ENCODE measurements at regions not wholly inside any gene's neighbourhood (a gene's known extent, or its start where the extent isn't known, plus 50 kb on each side); places are given as distances from the start of the nearest gene placed in this dataset.

DNA sequence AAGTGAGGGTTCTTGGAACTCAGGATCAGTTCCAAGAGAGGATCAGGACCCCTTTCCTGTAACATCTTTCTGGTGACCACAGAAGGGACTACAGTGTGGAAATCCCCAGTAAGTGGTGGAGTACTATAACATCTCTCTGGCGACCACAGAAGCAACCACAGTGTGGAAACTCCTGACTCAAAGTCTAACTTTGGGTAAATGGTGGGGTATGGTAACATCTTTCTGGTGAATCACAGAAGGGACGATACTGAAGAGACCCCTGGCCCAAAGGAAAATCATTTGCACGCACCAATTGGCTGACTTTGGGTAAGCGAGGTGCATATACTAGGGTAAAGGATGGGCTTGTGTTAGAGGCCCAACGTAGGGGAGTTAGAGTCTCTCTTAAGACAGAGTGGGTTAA, 56.3 kb upstream of the GULP1 start:
- Histone ChIP-seq H3K9me3 (ENCODE audit: low read length) (no peaks in the 10 kb centered on the region), H3K36me3 (ENCODE audit: insufficient read depth, low read length) (no peaks in the 10 kb centered on the region), H3K4me3 (ENCODE audit: low read depth, low read length, poor library complexity, severe bottlenecking) (no peak overlapping the region), H3K9me2 (ENCODE audit: insufficient read depth, low read length) (no peaks in the 10 kb centered on the region), H3K27ac (ENCODE audit: low read depth, low read length, poor library complexity, severe bottlenecking) (no peak overlapping the region), H3K4me2 (ENCODE audit: low read length) (no peak overlapping the region), H3K4me1 (ENCODE audit: insufficient read depth, low read length, poor library complexity, severe bottlenecking) (no peaks in the 10 kb centered on the region), H4K20me1 (ENCODE audit: insufficient read depth, low read length) (no peaks in the 10 kb centered on the region), H2AFZ (ENCODE audit: low read length) (no peak overlapping the region), H3K79me2 (ENCODE audit: insufficient read depth, low read depth, low read length) (no peaks in the 10 kb centered on the region)
- ChIA-PET POLR2A (no interaction called here), CTCF (ENCODE audit: unreplicated experiment) (no interaction called here)
- no TSS peak for BruUV-seq (replicated peaks)
- no peak for DNase-seq (ENCODE audit: low spot score)
- intact Hi-C loops (cut with micrococcal nuclease; ENCODE audit: unreplicated experiment) = no loop called here
- TF ChIP-seq, protein P1, sequence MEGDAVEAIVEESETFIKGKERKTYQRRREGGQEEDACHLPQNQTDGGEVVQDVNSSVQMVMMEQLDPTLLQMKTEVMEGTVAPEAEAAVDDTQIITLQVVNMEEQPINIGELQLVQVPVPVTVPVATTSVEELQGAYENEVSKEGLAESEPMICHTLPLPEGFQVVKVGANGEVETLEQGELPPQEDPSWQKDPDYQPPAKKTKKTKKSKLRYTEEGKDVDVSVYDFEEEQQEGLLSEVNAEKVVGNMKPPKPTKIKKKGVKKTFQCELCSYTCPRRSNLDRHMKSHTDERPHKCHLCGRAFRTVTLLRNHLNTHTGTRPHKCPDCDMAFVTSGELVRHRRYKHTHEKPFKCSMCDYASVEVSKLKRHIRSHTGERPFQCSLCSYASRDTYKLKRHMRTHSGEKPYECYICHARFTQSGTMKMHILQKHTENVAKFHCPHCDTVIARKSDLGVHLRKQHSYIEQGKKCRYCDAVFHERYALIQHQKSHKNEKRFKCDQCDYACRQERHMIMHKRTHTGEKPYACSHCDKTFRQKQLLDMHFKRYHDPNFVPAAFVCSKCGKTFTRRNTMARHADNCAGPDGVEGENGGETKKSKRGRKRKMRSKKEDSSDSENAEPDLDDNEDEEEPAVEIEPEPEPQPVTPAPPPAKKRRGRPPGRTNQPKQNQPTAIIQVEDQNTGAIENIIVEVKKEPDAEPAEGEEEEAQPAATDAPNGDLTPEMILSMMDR (conservative IDR thresholded peaks at IDR 0.05; ENCODE audit: low read length) = no peak
- no peak for TF ChIP-seq EZH2phosphoT487 (IDR thresholded peaks at IDR 0.05; ENCODE audit: borderline replicate concordance, low read depth, low read length)

DNA sequence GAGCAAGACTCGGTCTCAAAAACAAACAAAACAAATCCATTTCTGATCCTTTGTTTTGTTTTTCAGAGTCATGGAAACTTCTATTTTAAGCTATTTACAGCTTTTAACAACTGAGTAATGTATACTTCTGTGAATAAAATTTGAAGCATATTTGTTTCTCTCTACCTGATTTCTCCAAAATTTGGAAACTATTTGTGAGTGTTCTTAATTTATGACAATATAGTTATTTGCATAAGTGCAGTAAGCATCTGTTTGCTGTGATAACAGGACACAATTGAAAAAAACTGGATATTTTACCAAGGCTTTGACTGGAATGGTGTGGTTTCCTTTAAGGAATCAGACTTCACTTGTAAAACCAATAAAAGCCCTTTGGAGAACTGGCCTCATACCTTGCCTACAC, 53.3 kb upstream of the GULP1 start:
- H3K4me2 ChIP-seq (ENCODE audit: low read length) = no peak overlapping the region
- H3K4me1 ChIP-seq (ENCODE audit: insufficient read depth, low read length, poor library complexity, severe bottlenecking) = no peaks in the 10 kb centered on the region
- no peak overlapping the region for H3K4me3 ChIP-seq (ENCODE audit: low read depth, low read length, poor library complexity, severe bottlenecking)
- BruUV-seq (replicated peaks) = no TSS peak
- no peaks in the 10 kb centered on the region for H3K9me3 ChIP-seq (ENCODE audit: low read length)
- H2AFZ ChIP-seq (ENCODE audit: low read length) = no peak overlapping the region
- intact Hi-C loops (cut with micrococcal nuclease; ENCODE audit: unreplicated experiment) = no loop called here
- ChIA-PET CTCF (ENCODE audit: unreplicated experiment) (no interaction called here), POLR2A (interaction anchor here (1.6 kb wide), 1 partner anchor 8 kb away, joined by 4 read pairs; no protein-coding TSS in a partner anchor)
- H3K36me3 ChIP-seq (ENCODE audit: insufficient read depth, low read length) = no peaks in the 10 kb centered on the region
- no peaks in the 10 kb centered on the region for H4K20me1 ChIP-seq (ENCODE audit: insufficient read depth, low read length)
- no peak overlapping the region for H3K27ac ChIP-seq (ENCODE audit: low read depth, low read length, poor library complexity, severe bottlenecking)
- DNase-seq (ENCODE audit: low spot score) = no peak
- no peaks in the 10 kb centered on the region for H3K9me2 ChIP-seq (ENCODE audit: insufficient read depth, low read length)
- TF ChIP-seq EZH2phosphoT487 (IDR thresholded peaks at IDR 0.05; ENCODE audit: borderline replicate concordance, low read depth, low read length) = no peak
- TF ChIP-seq, protein P1 (conservative IDR thresholded peaks at IDR 0.05; ENCODE audit: low read length) = no peak
- H3K79me2 ChIP-seq (ENCODE audit: insufficient read depth, low read depth, low read length) = no peaks in the 10 kb centered on the region

Measured in OCI-LY7 (cell line).